HFFc6 (cell line): ENCODE measurements at regions not wholly inside any gene's neighbourhood (a gene's known extent, or its start where the extent isn't known, plus 50 kb on each side); places are given as distances from the start of the nearest gene placed in this dataset.

Experiments used
- DNase-seq: peaks from one replicate; pipeline ENCODE4 v3.0.0-alpha.2; 2018
- H3K27ac Mint-ChIP-seq: 2 replicates; pipeline ENCODE4 v1.8.0; 2020; ENCODE audit warnings: mild to moderate bottlenecking, mixed read lengths
- H3K27me3 Mint-ChIP-seq: 2 replicates; pipeline ENCODE4 v1.8.0; 2021; ENCODE audit warnings: mild to moderate bottlenecking, moderate library complexity, mixed read lengths; ENCODE audit not compliant: insufficient read depth
- H3K36me3 Mint-ChIP-seq: 2 replicates; pipeline ENCODE4 v1.8.0; 2021; ENCODE audit warnings: low read depth, mixed read lengths
- H3K4me1 Mint-ChIP-seq: 2 replicates; pipeline ENCODE4 v1.8.0; 2020; ENCODE audit warnings: low read depth, mixed read lengths
- H3K4me3 Mint-ChIP-seq: 2 replicates; pipeline ENCODE4 v1.8.0; 2020; ENCODE audit warnings: mild to moderate bottlenecking, moderate library complexity, mixed read lengths
- H3K9me3 Mint-ChIP-seq: 2 replicates; pipeline ENCODE4 v1.8.0; 2020; ENCODE audit warnings: mild to moderate bottlenecking, mixed read lengths
- CTCF ChIP-seq: fragments of 200-600 bp; sonication (generic); IDR thresholded peaks from 2 replicates; pipeline ENCODE4 v1.5.0; 2021; ENCODE audit warnings: antibody characterized with exemption, mild to moderate bottlenecking

GRCh38 chr5:5752844-5753243, 330.4 kb downstream of the ICE1 start:
- no peak for TF ChIP-seq CTCF
- Mint-ChIP-seq H3K9me3 (peaks cover 37% of the 10 kb centered on the region), H3K4me3 (no peak overlapping the region), H3K27ac (no peak overlapping the region), H3K36me3 (no peaks in the 10 kb centered on the region; the same call in 1 of the 2 replicates), H3K27me3 (no peaks in the 10 kb centered on the region), H3K4me1 (no peaks in the 10 kb centered on the region)
- DNase-seq: no peak

GRCh38 chr5:5751987-5752386, 329.5 kb downstream of the ICE1 start:
- no peak for TF ChIP-seq CTCF
- DNase-seq: no peak
- H3K4me3 Mint-ChIP-seq: no peak overlapping the region
- H3K27ac Mint-ChIP-seq: no peak overlapping the region
- no peaks in the 10 kb centered on the region for H3K27me3 Mint-ChIP-seq
- H3K9me3 Mint-ChIP-seq: peaks cover 38% of the 10 kb centered on the region
- H3K4me1 Mint-ChIP-seq: no peaks in the 10 kb centered on the region
- no peaks in the 10 kb centered on the region; the same call in 1 of the 2 replicates for H3K36me3 Mint-ChIP-seq

- Mint-ChIP-seq H3K27ac (no peak overlapping the region), H3K4me3 (no peak overlapping the region), H3K36me3 (no peaks in the 10 kb centered on the region; the same call in 1 of the 2 replicates), H3K4me1 (no peaks in the 10 kb centered on the region), H3K27me3 (no peaks in the 10 kb centered on the region), H3K9me3 (peaks cover 38% of the 10 kb centered on the region)
- no peak for TF ChIP-seq CTCF
- DNase-seq: no peak
Measured at GRCh38 chr5:5751498-5751897, 329.0 kb downstream of the ICE1 start.

GRCh38 chr5:5741418-5741817, 318.9 kb downstream of the ICE1 start:
- Mint-ChIP-seq H3K27ac (no peak overlapping the region), H3K9me3 (peaks cover 58% of the 10 kb centered on the region), H3K4me3 (no peak overlapping the region), H3K4me1 (no peaks in the 10 kb centered on the region), H3K36me3 (0 out of 2 replicates have a peak, but pooled peaks cover 4% of the 10 kb centered on the region), H3K27me3 (0 out of 2 replicates have a peak, but pooled peaks cover 2% of the 10 kb centered on the region)
- no peak for TF ChIP-seq CTCF
- DNase-seq: no peak

- 0 out of 2 replicates have a peak, but pooled peaks cover 4% of the 10 kb centered on the region for H3K36me3 Mint-ChIP-seq
- H3K27ac Mint-ChIP-seq: no peak overlapping the region
- 0 out of 2 replicates have a peak, but pooled peaks cover 2% of the 10 kb centered on the region for H3K27me3 Mint-ChIP-seq
- H3K9me3 Mint-ChIP-seq: peaks cover 57% of the 10 kb centered on the region
- H3K4me3 Mint-ChIP-seq: no peak overlapping the region
- TF ChIP-seq CTCF: no peak
- no peaks in the 10 kb centered on the region for H3K4me1 Mint-ChIP-seq
- DNase-seq: no peak
Measured at GRCh38 chr5:5739490-5739945, 317.0 kb downstream of the ICE1 start.
